ENCODE measurements at regions not wholly inside any gene's neighbourhood (a gene's known extent, or its start where the extent isn't known, plus 50 kb on each side); places are given as distances from the start of the nearest gene placed in this dataset.

DNA sequence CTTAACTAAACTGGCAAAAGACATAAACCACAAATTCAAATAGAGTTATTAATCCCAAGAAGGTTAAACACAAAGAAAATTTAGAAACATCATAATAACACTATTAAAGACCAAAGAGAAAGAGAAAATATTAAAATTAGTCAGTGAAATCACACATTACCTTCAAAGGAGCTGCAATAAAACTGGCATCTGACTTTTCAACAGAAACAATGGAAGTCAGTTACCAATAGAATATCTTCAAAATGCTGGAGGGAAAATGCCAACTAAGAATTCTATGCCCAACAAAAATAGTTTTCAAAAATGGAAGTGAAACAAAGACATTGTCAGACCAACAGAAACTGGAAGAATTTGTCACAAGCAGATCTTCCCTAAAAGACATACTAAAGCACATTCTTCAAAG is 68.7 kb upstream of the RNF7 start:
- H3K36me3 ChIP-seq (ENCODE audit: insufficient read depth, low read length): no peaks in the 10 kb centered on the region
- no peak overlapping the region for H3K4me3 ChIP-seq (ENCODE audit: low read depth, low read length)
- no peaks in the 10 kb centered on the region for H3K79me2 ChIP-seq (ENCODE audit: control insufficient read depth, insufficient read depth, low read length, unreplicated experiment)
- no peak overlapping the region for H3K27ac ChIP-seq (ENCODE audit: low read depth, low read length)
- no peaks in the 10 kb centered on the region for H3K27me3 ChIP-seq (ENCODE audit: insufficient read depth, low read length)
- no peaks in the 10 kb centered on the region for H3K4me1 ChIP-seq (ENCODE audit: control insufficient read depth, insufficient read depth, low read length, unreplicated experiment)
- H2AFZ ChIP-seq (ENCODE audit: low read length, unreplicated experiment): no peak overlapping the region

GRCh38 chr3:141677701-141678100 is 60.4 kb upstream of the RNF7 start:
- Histone ChIP-seq H3K4me3 (ENCODE audit: low read depth, low read length) (no peak overlapping the region), H3K36me3 (ENCODE audit: insufficient read depth, low read length) (no peaks in the 10 kb centered on the region), H3K4me1 (ENCODE audit: control insufficient read depth, insufficient read depth, low read length, unreplicated experiment) (peaks cover 11% of the 10 kb centered on the region), H3K27me3 (ENCODE audit: insufficient read depth, low read length) (no peaks in the 10 kb centered on the region), H2AFZ (ENCODE audit: low read length, unreplicated experiment) (no peak overlapping the region), H3K79me2 (ENCODE audit: control insufficient read depth, insufficient read depth, low read length, unreplicated experiment) (no peaks in the 10 kb centered on the region), H3K27ac (ENCODE audit: low read depth, low read length) (no peak overlapping the region)

GRCh38 chr3:141680620-141681389 is 57.3 kb upstream of the RNF7 start:
- no peak overlapping the region; the same call in 1 of the 2 replicates for H3K4me3 ChIP-seq (ENCODE audit: low read depth, low read length)
- H3K79me2 ChIP-seq (ENCODE audit: control insufficient read depth, insufficient read depth, low read length, unreplicated experiment): no peaks in the 10 kb centered on the region
- no peak overlapping the region for H3K27ac ChIP-seq (ENCODE audit: low read depth, low read length)
- no peaks in the 10 kb centered on the region for H3K36me3 ChIP-seq (ENCODE audit: insufficient read depth, low read length)
- H3K27me3 ChIP-seq (ENCODE audit: insufficient read depth, low read length): no peaks in the 10 kb centered on the region
- peaks cover 11% of the 10 kb centered on the region for H3K4me1 ChIP-seq (ENCODE audit: control insufficient read depth, insufficient read depth, low read length, unreplicated experiment)
- H2AFZ ChIP-seq (ENCODE audit: low read length, unreplicated experiment): no peak overlapping the region

DNA sequence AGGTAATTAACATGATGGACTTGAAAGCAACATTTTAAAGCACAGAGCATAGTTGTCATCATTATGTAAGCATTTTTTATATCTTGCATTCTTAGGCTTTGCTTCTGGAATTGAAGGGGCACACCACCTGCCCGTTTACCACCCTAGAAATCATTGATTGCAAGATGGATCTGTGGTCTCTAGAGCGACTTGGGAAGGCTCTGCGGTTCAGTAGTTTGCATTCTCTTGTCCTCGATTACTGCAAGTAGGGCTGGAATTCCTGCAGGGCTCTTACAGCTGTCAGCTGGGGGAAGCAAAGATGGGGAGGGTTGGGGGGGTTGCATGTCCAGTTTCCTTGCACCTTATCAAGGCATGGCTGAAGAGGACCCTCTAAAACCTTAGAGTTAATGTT is 56.7 kb upstream of the RNF7 start:
- Histone ChIP-seq H3K36me3 (ENCODE audit: insufficient read depth, low read length) (no peaks in the 10 kb centered on the region), H3K4me1 (ENCODE audit: control insufficient read depth, insufficient read depth, low read length, unreplicated experiment) (peaks cover 17% of the 10 kb centered on the region), H2AFZ (ENCODE audit: low read length, unreplicated experiment) (no peak overlapping the region), H3K27ac (ENCODE audit: low read depth, low read length) (no peak overlapping the region), H3K27me3 (ENCODE audit: insufficient read depth, low read length) (no peaks in the 10 kb centered on the region), H3K79me2 (ENCODE audit: control insufficient read depth, insufficient read depth, low read length, unreplicated experiment) (no peaks in the 10 kb centered on the region), H3K4me3 (ENCODE audit: low read depth, low read length) (no peak overlapping the region)

DNA sequence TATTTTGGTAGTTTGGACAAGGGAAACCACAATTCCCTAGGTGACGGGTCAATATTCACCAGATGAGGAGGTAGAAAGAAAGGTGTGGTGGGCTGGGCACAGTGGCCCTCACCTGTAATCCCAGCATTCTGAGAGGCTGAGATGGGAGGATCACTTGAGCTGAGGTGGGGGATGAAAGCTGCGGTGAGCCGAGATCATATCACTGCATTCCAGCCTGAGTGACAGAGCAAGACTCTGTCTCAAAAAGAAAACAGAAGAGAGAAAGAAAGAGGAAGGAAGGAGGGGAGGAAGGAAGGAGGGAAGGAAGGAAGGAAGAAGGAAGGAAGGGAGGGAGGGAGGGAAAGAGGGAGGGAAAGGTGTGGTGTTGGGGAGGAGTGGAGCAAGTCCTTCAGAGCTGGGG is 56.1 kb upstream of the RNF7 start:
- H3K4me1 ChIP-seq (ENCODE audit: control insufficient read depth, insufficient read depth, low read length, unreplicated experiment): peaks cover 18% of the 10 kb centered on the region
- no peak overlapping the region for H3K4me3 ChIP-seq (ENCODE audit: low read depth, low read length)
- H2AFZ ChIP-seq (ENCODE audit: low read length, unreplicated experiment): no peak overlapping the region
- H3K27ac ChIP-seq (ENCODE audit: low read depth, low read length): no peak overlapping the region
- no peaks in the 10 kb centered on the region for H3K79me2 ChIP-seq (ENCODE audit: control insufficient read depth, insufficient read depth, low read length, unreplicated experiment)
- H3K27me3 ChIP-seq (ENCODE audit: insufficient read depth, low read length): no peaks in the 10 kb centered on the region
- H3K36me3 ChIP-seq (ENCODE audit: insufficient read depth, low read length): no peaks in the 10 kb centered on the region

GRCh38 chr3:141682921-141683320 is 55.2 kb upstream of the RNF7 start:
- H3K4me1 ChIP-seq (ENCODE audit: control insufficient read depth, insufficient read depth, low read length, unreplicated experiment): peaks cover 18% of the 10 kb centered on the region
- no peak overlapping the region for H3K27ac ChIP-seq (ENCODE audit: low read depth, low read length)
- H3K27me3 ChIP-seq (ENCODE audit: insufficient read depth, low read length): no peaks in the 10 kb centered on the region
- H3K4me3 ChIP-seq (ENCODE audit: low read depth, low read length): no peak overlapping the region
- no peaks in the 10 kb centered on the region for H3K36me3 ChIP-seq (ENCODE audit: insufficient read depth, low read length)
- no peaks in the 10 kb centered on the region for H3K79me2 ChIP-seq (ENCODE audit: control insufficient read depth, insufficient read depth, low read length, unreplicated experiment)
- H2AFZ ChIP-seq (ENCODE audit: low read length, unreplicated experiment): no peak overlapping the region

GRCh38 chr3:141684758-141685157 is 53.3 kb upstream of the RNF7 start:
- no peaks in the 10 kb centered on the region for H3K36me3 ChIP-seq (ENCODE audit: insufficient read depth, low read length)
- H3K4me3 ChIP-seq (ENCODE audit: low read depth, low read length): no peak overlapping the region
- no peaks in the 10 kb centered on the region for H3K27me3 ChIP-seq (ENCODE audit: insufficient read depth, low read length)
- no peak overlapping the region for H3K27ac ChIP-seq (ENCODE audit: low read depth, low read length)
- no peak overlapping the region for H2AFZ ChIP-seq (ENCODE audit: low read length, unreplicated experiment)
- H3K79me2 ChIP-seq (ENCODE audit: control insufficient read depth, insufficient read depth, low read length, unreplicated experiment): no peaks in the 10 kb centered on the region
- H3K4me1 ChIP-seq (ENCODE audit: control insufficient read depth, insufficient read depth, low read length, unreplicated experiment): peaks cover 18% of the 10 kb centered on the region

DNA sequence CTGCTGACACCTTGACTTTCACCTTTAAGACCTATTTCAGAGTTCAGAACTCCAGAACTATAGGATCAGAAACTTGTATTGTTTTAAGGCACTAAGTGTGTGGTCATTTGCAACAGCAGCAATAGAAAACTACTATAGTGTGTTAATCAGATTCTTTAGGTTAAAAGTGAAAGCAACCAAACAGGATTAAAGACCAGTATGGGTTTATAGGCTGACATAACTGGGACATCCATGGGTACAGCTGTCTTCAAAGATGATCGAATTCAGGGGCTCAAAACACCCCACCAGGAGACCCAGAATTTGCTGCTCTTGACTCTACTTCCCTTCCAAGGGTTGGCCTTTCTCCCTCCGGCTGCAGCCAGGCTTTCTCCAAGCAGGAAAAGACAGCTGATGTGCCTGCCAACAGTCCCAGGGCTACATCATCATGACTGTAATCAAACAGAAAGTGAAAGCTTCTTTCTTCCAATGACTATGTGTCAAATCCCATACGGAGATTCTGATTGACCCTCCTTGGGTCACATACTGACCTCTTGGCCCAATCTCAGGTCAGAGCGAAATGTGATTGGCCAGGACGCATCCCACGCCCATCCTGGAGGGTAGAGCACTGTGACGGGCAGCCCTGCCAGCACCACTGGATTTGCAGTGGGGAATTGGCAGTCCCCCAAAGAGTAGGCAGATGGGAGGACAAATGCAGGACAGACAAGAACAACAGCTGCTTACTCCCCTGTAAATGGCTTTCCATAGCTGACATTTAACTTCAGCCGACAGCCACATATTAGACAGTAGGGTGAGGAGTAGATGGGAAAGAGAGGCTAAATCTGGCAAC is 51.4 kb upstream of the RNF7 start:
- peak overlapping the region; percentile 78 for H3K4me3 ChIP-seq (ENCODE audit: low read depth, low read length)

More for the DNA sequence above, 51.4 kb upstream of the RNF7 start:
- Histone ChIP-seq H3K36me3 (ENCODE audit: insufficient read depth, low read length) (no peaks in the 10 kb centered on the region), H3K27ac (ENCODE audit: low read depth, low read length) (peak overlapping the region; percentile 57), H2AFZ (ENCODE audit: low read length, unreplicated experiment) (peak overlapping the region; percentile 94), H3K4me1 (ENCODE audit: control insufficient read depth, insufficient read depth, low read length, unreplicated experiment) (peaks cover 8% of the 10 kb centered on the region), H3K27me3 (ENCODE audit: insufficient read depth, low read length) (no peaks in the 10 kb centered on the region), H3K79me2 (ENCODE audit: control insufficient read depth, insufficient read depth, low read length, unreplicated experiment) (no peaks in the 10 kb centered on the region)
